ENCODE measurements at regions not wholly inside any gene's neighbourhood (a gene's known extent, or its start where the extent isn't known, plus 50 kb on each side); places are given as distances from the start of the nearest gene placed in this dataset.

DNA sequence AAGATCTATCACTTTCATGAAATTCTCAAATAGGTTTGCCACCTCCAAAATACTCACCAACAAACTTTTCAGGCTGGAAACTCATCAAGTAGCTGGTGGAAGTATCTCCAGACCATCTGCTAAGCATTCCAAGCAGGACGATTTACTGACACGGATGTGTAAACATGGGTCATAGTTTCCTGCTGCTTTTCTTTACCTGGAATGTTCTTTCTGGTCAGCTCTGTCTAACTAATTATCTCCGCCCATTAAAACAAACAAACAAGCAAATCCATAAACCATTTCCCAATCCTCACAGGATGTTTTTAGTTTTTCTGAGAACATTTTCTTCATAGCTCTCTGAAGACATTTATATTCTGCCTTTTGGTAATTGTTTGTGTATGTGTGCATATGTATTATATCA lies 397.0 kb downstream of the METTL15 start:
- Histone ChIP-seq H3K27me3 (ENCODE audit: control insufficient read depth in 2 of 2, insufficient read depth in 2 of 2, low read length in 2 of 2) (no peaks in the 10 kb centered on the region), H4K20me1 (replicated peaks; ENCODE audit: control insufficient read depth, extremely low read depth, insufficient read depth, low read length) (no peaks in the 10 kb centered on the region), H3K27ac (ENCODE audit: insufficient read depth, low read depth, low read length) (no peak overlapping the region), H3K9ac (replicated peaks; ENCODE audit: extremely low read depth, insufficient read depth, low read length) (no peak overlapping the region), H3K4me1 (ENCODE audit: control insufficient read depth, extremely low read depth, insufficient read depth, low read length) (no peaks in the 10 kb centered on the region), H3K79me2 (ENCODE audit: control insufficient read depth, insufficient read depth, low read length) (no peaks in the 10 kb centered on the region), H2AFZ (ENCODE audit: low read depth, low read length) (no peak overlapping the region), H3K36me3 (ENCODE audit: control insufficient read depth in 2 of 2, extremely low read depth in 1 of 2, insufficient read depth in 2 of 2, low read length in 2 of 2) (no peaks in the 10 kb centered on the region), H3K4me3 (replicated peaks in 1 of 3; ENCODE audit: insufficient read depth in 1 of 3, low read depth in 1 of 3, low read length in 3 of 3) (no peak overlapping the region), H3K4me2 (ENCODE audit: insufficient read depth, low read length) (no peak overlapping the region), H3K9me3 (replicated peaks; ENCODE audit: control insufficient read depth, insufficient read depth, low read length) (no peaks in the 10 kb centered on the region), H3K9me1 (replicated peaks; ENCODE audit: control insufficient read depth, extremely low read depth, insufficient read depth, low read length) (no peaks in the 10 kb centered on the region)
- TF ChIP-seq JUN (IDR thresholded peaks at IDR 0.05; ENCODE audit: borderline replicate concordance, insufficient read depth, insufficient read length, low read depth) (no peak), GATA2 (IDR thresholded peaks at IDR 0.05; ENCODE audit: insufficient read depth, insufficient read length, low read depth, low read length) (no peak), EZH2 (IDR thresholded peaks at IDR 0.05; ENCODE audit: borderline replicate concordance, low read depth, low read length, severe bottlenecking) (no peak), MYC (IDR thresholded peaks at IDR 0.05; ENCODE audit: low read depth, low read length) (no peak), FOS (IDR thresholded peaks at IDR 0.05; ENCODE audit: borderline replicate concordance, insufficient read depth, low read length) (no peak)
- ChIA-PET POLR2A (no interaction called here), CTCF (interaction anchor here (1.0 to 1.3 kb wide), 2 partner anchors 8 to 14 kb away, joined by 3 read pairs; no protein-coding TSS in a partner anchor)
- no peak for DNase-seq (ENCODE audit: low read depth, low spot score)
- dilution Hi-C loops (cut with MboI; ENCODE audit: extremely low pct_ligation_motif_present, low sequenced_read_pairs) (no loop called here), intact Hi-C loops (cut with micrococcal nuclease) (no loop called here)
- no TSS peak for BruUV-seq (replicated peaks)
- FAIRE-seq: no peak

DNA sequence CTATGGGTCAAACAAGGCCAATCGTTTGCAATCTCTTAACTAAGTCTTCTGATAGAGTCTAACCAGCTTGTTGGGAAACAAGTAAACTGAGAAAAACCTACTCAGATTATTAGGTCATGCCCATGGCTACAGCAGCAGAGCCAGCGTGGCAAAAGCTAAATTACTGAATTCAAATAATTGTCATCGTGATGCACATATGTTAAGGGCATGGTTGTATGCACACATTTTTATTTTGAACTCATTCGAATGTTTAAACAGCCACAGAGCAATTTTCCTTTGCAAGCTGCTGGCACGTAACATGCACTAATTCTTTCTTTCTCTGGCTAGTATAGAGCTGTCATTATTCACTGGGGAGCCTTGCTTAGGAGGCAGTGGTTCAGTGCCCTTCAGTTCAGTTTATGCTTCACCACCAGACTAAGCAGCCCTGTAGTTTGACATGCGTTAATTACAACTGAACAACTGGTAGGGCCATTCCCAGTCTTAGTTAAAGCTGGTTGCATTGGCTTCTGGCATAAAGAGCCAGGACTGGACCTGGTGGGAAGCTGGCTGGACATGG lies 396.4 kb downstream of the METTL15 start:
- H3K4me3 ChIP-seq (replicated peaks in 1 of 3; ENCODE audit: insufficient read depth in 1 of 3, low read depth in 1 of 3, low read length in 3 of 3): no peak overlapping the region
- no peaks in the 10 kb centered on the region for H3K9me1 ChIP-seq (replicated peaks; ENCODE audit: control insufficient read depth, extremely low read depth, insufficient read depth, low read length)
- H4K20me1 ChIP-seq (replicated peaks; ENCODE audit: control insufficient read depth, extremely low read depth, insufficient read depth, low read length): no peaks in the 10 kb centered on the region
- no peaks in the 10 kb centered on the region for H3K27me3 ChIP-seq (ENCODE audit: control insufficient read depth in 2 of 2, insufficient read depth in 2 of 2, low read length in 2 of 2)
- no peak overlapping the region for H3K27ac ChIP-seq (ENCODE audit: insufficient read depth, low read depth, low read length)
- intact Hi-C loops (cut with micrococcal nuclease): no loop called here
- TF ChIP-seq POLR2AphosphoS5 (IDR thresholded peaks at IDR 0.05; ENCODE audit: insufficient read depth, low read depth, low read length): no peak
- TF ChIP-seq POLR2A (IDR thresholded peaks at IDR 0.05; ENCODE audit: low read depth, low read length): no peak
- no peak for TF ChIP-seq GATA2 (IDR thresholded peaks at IDR 0.05; ENCODE audit: insufficient read depth, insufficient read length, low read depth, low read length)
- TF ChIP-seq, protein P1, sequence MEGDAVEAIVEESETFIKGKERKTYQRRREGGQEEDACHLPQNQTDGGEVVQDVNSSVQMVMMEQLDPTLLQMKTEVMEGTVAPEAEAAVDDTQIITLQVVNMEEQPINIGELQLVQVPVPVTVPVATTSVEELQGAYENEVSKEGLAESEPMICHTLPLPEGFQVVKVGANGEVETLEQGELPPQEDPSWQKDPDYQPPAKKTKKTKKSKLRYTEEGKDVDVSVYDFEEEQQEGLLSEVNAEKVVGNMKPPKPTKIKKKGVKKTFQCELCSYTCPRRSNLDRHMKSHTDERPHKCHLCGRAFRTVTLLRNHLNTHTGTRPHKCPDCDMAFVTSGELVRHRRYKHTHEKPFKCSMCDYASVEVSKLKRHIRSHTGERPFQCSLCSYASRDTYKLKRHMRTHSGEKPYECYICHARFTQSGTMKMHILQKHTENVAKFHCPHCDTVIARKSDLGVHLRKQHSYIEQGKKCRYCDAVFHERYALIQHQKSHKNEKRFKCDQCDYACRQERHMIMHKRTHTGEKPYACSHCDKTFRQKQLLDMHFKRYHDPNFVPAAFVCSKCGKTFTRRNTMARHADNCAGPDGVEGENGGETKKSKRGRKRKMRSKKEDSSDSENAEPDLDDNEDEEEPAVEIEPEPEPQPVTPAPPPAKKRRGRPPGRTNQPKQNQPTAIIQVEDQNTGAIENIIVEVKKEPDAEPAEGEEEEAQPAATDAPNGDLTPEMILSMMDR (IDR thresholded peaks at IDR 0.05; ENCODE audit: extremely low read depth in 1 of 2, insufficient read depth in 1 of 2, low read depth in 1 of 2, low read length in 2 of 2): no peak
- no peak for TF ChIP-seq MYC (IDR thresholded peaks at IDR 0.05; ENCODE audit: low read depth, low read length)
- TF ChIP-seq, protein P2, sequence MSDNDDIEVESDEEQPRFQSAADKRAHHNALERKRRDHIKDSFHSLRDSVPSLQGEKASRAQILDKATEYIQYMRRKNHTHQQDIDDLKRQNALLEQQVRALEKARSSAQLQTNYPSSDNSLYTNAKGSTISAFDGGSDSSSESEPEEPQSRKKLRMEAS (IDR thresholded peaks at IDR 0.05; ENCODE audit: insufficient read depth, insufficient read length): no peak
- no peak for TF ChIP-seq FOS (IDR thresholded peaks at IDR 0.05; ENCODE audit: borderline replicate concordance, insufficient read depth, low read length)
- no peak for TF ChIP-seq JUN (IDR thresholded peaks at IDR 0.05; ENCODE audit: borderline replicate concordance, insufficient read depth, insufficient read length, low read depth)
- no peak overlapping the region for H3K9ac ChIP-seq (replicated peaks; ENCODE audit: extremely low read depth, insufficient read depth, low read length)
- no peaks in the 10 kb centered on the region for H3K9me3 ChIP-seq (replicated peaks; ENCODE audit: control insufficient read depth, insufficient read depth, low read length)
- DNase-seq (ENCODE audit: low read depth, low spot score) (no peak), FAIRE-seq (no peak)
- no peak overlapping the region for H2AFZ ChIP-seq (ENCODE audit: low read depth, low read length)
- H3K4me1 ChIP-seq (ENCODE audit: control insufficient read depth, extremely low read depth, insufficient read depth, low read length): no peaks in the 10 kb centered on the region
- ChIA-PET POLR2A (no interaction called here), CTCF (interaction anchor here (1.0 to 1.4 kb wide), 4 partner anchors 8 to 839 kb away, joined by 3 to 5 read pairs (median 4); no protein-coding TSS in a partner anchor)
- no peaks in the 10 kb centered on the region for H3K79me2 ChIP-seq (ENCODE audit: control insufficient read depth, insufficient read depth, low read length)
- H3K4me2 ChIP-seq (ENCODE audit: insufficient read depth, low read length): no peak overlapping the region
- dilution Hi-C loops (cut with MboI; ENCODE audit: extremely low pct_ligation_motif_present, low sequenced_read_pairs): no loop called here
- no TSS peak for BruUV-seq (replicated peaks)
- H3K36me3 ChIP-seq (ENCODE audit: control insufficient read depth in 2 of 2, extremely low read depth in 1 of 2, insufficient read depth in 2 of 2, low read length in 2 of 2): no peaks in the 10 kb centered on the region
